H1 (cell line): ENCODE measurements at regions not wholly inside any gene's neighbourhood (a gene's known extent, or its start where the extent isn't known, plus 50 kb on each side); places are given as distances from the start of the nearest gene placed in this dataset.

Experiments
- RAD21 ChIP-seq, 2 experiments: IDR thresholded peaks in 1 of 2; conservative IDR thresholded peaks in 1 of 2; 2 replicates each; pipeline ENCODE4 v1.6.1; 2011; ENCODE audit warnings: low read depth in 2 of 2, low read length in 2 of 2, improper control_type of control experiment in 1 of 2, inconsistent platforms in 1 of 2, mild to moderate bottlenecking in 1 of 2, moderate library complexity in 1 of 2
- RXRA ChIP-seq: IDR thresholded peaks from 2 replicates; pipeline ENCODE4 v1.6.1; 2011; ENCODE audit warnings: low read depth, mild to moderate bottlenecking, low read length, moderate library complexity; ENCODE audit not compliant: insufficient read depth
- TF ChIP-seq, protein P1 (sequence below), 3 experiments: IDR thresholded peaks; 1 replicate in 2 of 3; 2 replicates in 1 of 3; pipeline versions ENCODE4 v1.5.1 to v1.6.1; 2011; ENCODE audit warnings: low read length in 3 of 3, mild to moderate bottlenecking in 3 of 3, inconsistent platforms in 2 of 3, low read depth in 1 of 3, moderate library complexity in 1 of 3; ENCODE audit not compliant: insufficient read depth in 1 of 3; ENCODE audit errors: control extremely low read depth in 1 of 3
- TF ChIP-seq, protein P2 (sequence below): IDR thresholded peaks from 2 replicates; pipeline ENCODE4 v1.6.1; 2011; ENCODE audit warnings: low read length, improper control_type of control experiment

DNA sequence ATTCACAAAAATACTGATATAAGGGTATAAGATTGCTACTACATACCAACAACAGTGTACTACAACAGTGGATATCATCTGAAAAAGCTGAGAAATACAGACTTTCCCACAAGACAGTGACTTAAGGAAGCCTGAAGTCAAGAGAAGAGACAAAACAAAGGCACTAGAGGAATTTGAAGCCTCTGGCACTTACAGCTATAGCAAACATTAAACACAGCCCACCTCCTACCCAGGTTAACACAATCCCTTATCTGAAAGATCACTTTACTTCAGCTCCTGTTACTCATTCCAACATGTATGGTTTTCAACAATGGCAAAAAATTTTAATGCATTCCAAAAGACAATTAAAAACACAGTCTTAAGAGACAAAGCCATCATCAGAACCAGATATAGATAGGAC lies 388.5 kb downstream of the JRKL start:
- TF ChIP-seq, protein P1, sequence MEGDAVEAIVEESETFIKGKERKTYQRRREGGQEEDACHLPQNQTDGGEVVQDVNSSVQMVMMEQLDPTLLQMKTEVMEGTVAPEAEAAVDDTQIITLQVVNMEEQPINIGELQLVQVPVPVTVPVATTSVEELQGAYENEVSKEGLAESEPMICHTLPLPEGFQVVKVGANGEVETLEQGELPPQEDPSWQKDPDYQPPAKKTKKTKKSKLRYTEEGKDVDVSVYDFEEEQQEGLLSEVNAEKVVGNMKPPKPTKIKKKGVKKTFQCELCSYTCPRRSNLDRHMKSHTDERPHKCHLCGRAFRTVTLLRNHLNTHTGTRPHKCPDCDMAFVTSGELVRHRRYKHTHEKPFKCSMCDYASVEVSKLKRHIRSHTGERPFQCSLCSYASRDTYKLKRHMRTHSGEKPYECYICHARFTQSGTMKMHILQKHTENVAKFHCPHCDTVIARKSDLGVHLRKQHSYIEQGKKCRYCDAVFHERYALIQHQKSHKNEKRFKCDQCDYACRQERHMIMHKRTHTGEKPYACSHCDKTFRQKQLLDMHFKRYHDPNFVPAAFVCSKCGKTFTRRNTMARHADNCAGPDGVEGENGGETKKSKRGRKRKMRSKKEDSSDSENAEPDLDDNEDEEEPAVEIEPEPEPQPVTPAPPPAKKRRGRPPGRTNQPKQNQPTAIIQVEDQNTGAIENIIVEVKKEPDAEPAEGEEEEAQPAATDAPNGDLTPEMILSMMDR (IDR thresholded peaks at IDR 0.05; ENCODE audit: control extremely low read depth in 1 of 3, insufficient read depth in 1 of 3, low read depth in 1 of 3, low read length in 3 of 3) = no peak
- TF ChIP-seq RAD21 (IDR thresholded peaks at IDR 0.05 in 1 of 2, conservative IDR thresholded peaks at IDR 0.05 in 1 of 2; ENCODE audit: low read depth in 2 of 2, low read length in 2 of 2) = no peak
- no peak for TF ChIP-seq RXRA
- TF ChIP-seq, protein P2, sequence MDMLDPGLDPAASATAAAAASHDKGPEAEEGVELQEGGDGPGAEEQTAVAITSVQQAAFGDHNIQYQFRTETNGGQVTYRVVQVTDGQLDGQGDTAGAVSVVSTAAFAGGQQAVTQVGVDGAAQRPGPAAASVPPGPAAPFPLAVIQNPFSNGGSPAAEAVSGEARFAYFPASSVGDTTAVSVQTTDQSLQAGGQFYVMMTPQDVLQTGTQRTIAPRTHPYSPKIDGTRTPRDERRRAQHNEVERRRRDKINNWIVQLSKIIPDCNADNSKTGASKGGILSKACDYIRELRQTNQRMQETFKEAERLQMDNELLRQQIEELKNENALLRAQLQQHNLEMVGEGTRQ = no peak
